NCI-H1436 (cell line): ENCODE measurements at regions not wholly inside any gene's neighbourhood (a gene's known extent, or its start where the extent isn't known, plus 50 kb on each side); places are given as distances from the start of the nearest gene placed in this dataset.
"Not testable (repeated sequence)": the region's sequence is repeated elsewhere in the genome, so short reads cannot be mapped to it uniquely, and the experiment has no call there.

Experiments used
- DNase-seq: peaks from one replicate; lab custom pipeline; 2025; lab: John Stamatoyannopoulos, UW

- DNase-seq, result no peak
These were observed 1260.3 kb downstream of the EPHA7 start for GRCh38 chr6:92159046-92159445.

- no peak for DNase-seq
These were observed 1268.8 kb downstream of the EPHA7 start for GRCh38 chr6:92150553-92150952.

- DNase-seq, result no peak
These were observed 1272.1 kb downstream of the EPHA7 start for GRCh38 chr6:92147246-92147645.

- DNase-seq, result no peak
These were observed 1279.8 kb downstream of the EPHA7 start for GRCh38 chr6:92139601-92140000.

- no peak for DNase-seq
These were observed 1286.4 kb downstream of the EPHA7 start for GRCh38 chr6:92132957-92133356.

GRCh38 chr6:92132457-92132856 lies 1286.9 kb downstream of the EPHA7 start:
- DNase-seq, result no peak

- DNase-seq, result no peak
These were observed 1288.4 kb downstream of the EPHA7 start for GRCh38 chr6:92130944-92131343.

GRCh38 chr6:92126983-92127382 lies 1292.4 kb downstream of the EPHA7 start:
- no peak for DNase-seq

GRCh38 chr6:92126088-92126487 lies 1293.3 kb downstream of the EPHA7 start:
- no peak for DNase-seq

- DNase-seq, result no peak
These were observed 1293.7 kb downstream of the EPHA7 start for GRCh38 chr6:92125681-92126080.

GRCh38 chr6:92124200-92124651 lies 1295.1 kb downstream of the EPHA7 start:
- DNase-seq, result no peak

GRCh38 chr6:92122746-92123145 lies 1296.6 kb downstream of the EPHA7 start:
- peak; percentile 32 for DNase-seq

GRCh38 chr6:92121228-92121627 lies 1298.1 kb downstream of the EPHA7 start:
- DNase-seq, result no peak

- no peak for DNase-seq
These were observed 1301.6 kb downstream of the EPHA7 start for GRCh38 chr6:92117800-92118199.

- no peak for DNase-seq
These were observed 1304.6 kb downstream of the EPHA7 start for GRCh38 chr6:92114797-92115196.

- DNase-seq, result no peak
These were observed 1305.2 kb downstream of the EPHA7 start for GRCh38 chr6:92114091-92114675.

- DNase-seq, result no peak
These were observed 1308.0 kb downstream of the EPHA7 start for GRCh38 chr6:92111386-92111785.

- peak; percentile 81 for DNase-seq
These were observed 1309.0 kb downstream of the EPHA7 start for GRCh38 chr6:92110403-92110802.

- DNase-seq, result no peak
These were observed 1309.4 kb downstream of the EPHA7 start for GRCh38 chr6:92109956-92110355.

GRCh38 chr6:92109256-92109655 lies 1310.1 kb downstream of the EPHA7 start:
- DNase-seq, result no peak

- DNase-seq, result no peak
These were observed 1332.6 kb downstream of the EPHA7 start for GRCh38 chr6:92086750-92087149.

- not testable (repeated sequence) for DNase-seq
These were observed 1335.4 kb downstream of the EPHA7 start for GRCh38 chr6:92083914-92084313.

- DNase-seq, result no peak
These were observed 1347.0 kb downstream of the EPHA7 start for GRCh38 chr6:92072387-92072786.

- no peak for DNase-seq
These were observed 1349.6 kb downstream of the EPHA7 start for GRCh38 chr6:92069781-92070180.
